NCI-H226 (cell line): ENCODE measurements at regions not wholly inside any gene's neighbourhood (a gene's known extent, or its start where the extent isn't known, plus 50 kb on each side); places are given as distances from the start of the nearest gene placed in this dataset.
"Not testable (repeated sequence)": the region's sequence is repeated elsewhere in the genome, so short reads cannot be mapped to it uniquely, and the experiment has no call there.

Source experiments
- DNase-seq: peaks from one replicate; pipeline ENCODE4 v3.0.0-alpha.2; 2015

GRCh38 chr5:1731091-1731639, 68.5 kb downstream of the MRPL36 start:
- DNase-seq = no peak

DNA sequence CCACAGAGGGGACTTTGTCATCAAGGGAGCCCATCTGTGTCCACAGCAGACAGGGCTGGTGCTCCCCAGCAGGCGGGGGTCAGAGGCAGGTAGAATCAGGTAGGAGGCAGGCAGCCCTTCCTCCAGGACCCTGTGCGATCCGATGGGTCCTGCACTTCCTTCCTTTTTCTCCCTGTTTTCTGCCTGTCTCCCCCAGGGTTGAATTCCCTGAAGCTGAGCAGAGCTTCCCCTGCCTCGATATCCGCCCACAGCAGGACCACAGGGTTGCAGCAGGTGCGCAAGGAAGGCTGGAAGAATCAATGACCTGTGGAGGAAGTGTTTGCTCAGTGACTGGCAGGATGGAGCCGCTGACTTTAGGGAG, 69.2 kb downstream of the MRPL36 start:
- no peak for DNase-seq

DNA sequence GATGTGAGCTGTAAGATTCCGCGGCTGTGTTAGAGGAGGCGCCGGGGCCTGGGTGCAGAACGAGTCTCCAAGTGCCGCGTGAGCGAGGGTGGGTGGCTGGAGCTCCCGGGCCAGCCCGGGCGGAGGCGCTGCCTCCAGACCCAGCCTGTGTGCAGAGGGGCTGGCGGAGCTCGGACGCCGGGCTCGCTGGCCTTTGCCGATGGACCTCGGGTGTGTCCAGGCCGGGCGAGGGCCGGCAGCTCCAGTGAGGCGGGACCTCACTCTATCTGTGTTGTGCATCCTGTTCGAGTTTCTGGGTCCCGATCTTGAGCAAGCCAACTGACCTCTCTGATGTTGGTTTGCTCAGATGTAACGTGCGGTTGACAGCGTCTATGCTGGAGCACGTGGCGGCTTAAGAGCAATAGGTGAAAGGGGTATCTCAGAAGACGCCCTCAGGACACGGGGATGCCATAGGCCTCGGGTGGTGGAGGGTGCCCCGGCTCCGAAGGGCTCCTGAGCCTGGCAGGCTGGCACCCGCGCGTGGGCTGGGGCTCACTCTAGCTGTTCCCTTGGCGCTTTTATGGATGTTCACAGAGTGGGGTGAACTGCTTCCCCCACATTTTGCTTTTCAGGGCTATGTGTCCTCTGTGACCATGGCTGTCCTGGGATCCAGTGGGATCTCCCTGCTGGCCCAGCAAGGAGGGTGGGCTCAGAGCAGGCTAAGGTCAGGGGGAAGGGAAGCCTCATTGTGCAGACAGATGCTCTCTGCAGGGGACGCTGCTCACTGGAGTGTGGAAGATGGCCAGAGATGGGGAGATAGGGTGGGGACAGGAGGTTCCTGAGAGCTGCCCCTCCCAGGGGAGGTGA, 69.8 kb downstream of the MRPL36 start:
- no peak for DNase-seq

GRCh38 chr5:1728846-1729245, 70.8 kb downstream of the MRPL36 start:
- DNase-seq = no peak

- no peak for DNase-seq
Measured at GRCh38 chr5:1727571-1727970, 72.1 kb downstream of the MRPL36 start.

GRCh38 chr5:1726956-1727355, 72.7 kb downstream of the MRPL36 start:
- DNase-seq = no peak

DNA sequence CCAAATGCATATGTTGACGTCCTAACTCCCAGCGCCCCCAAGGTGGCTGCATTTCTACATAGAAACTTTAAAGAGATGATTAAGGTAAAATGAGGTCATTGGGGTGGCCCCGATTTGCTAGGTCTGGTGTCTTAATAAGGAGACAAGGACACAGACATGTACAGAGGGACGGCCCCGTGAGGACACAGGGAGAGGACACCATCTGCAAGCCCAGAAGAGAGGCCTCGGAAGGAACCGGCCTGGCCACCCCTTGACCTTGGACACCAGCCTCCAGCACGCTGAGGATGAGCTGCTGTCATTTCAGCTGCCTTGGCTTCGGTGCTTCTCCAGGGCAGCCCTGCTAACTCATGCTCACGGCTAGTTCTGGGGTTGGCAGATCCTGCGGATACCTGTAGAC, 73.2 kb downstream of the MRPL36 start:
- DNase-seq = no peak

GRCh38 chr5:1725641-1726468, 73.8 kb downstream of the MRPL36 start:
- DNase-seq = no peak

DNA sequence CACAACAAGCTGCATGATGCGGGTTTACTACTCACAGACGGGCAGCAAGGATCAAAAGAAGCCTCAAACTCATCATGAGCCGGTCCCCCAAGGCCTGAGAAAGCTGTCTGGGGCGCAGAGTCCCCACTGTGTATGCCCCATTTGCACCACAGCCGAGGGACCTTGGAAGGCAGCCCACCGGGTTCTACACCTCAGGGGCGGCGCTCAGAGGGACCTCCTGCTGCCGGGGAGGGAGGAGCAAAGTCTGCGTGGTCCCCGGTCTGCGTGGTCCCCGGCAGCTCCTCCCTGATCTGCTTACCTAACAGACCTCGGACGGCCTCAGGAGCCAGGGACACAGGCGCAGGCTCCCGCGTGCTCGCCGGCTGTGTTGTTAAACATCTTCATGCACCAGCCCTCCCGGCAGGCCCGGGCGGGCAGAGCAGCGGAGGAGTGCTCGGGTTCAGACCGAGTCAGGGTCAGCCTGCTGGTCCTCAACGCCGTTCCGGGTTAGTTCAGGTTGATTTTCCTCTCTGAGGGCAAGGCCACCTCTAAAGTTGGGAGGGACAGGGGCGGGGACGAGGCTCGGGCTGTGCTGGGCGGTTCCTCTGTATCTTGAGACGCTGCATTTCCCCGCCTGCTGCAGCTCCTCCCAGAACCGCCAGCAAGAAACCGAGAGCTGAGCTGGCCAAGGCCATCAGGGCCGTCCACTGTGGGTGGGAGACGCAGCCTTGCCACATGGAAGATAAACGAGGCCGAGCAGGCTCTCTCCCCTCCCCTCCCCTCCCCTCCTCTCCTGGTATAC, 74.6 kb downstream of the MRPL36 start:
- DNase-seq = no peak

DNA sequence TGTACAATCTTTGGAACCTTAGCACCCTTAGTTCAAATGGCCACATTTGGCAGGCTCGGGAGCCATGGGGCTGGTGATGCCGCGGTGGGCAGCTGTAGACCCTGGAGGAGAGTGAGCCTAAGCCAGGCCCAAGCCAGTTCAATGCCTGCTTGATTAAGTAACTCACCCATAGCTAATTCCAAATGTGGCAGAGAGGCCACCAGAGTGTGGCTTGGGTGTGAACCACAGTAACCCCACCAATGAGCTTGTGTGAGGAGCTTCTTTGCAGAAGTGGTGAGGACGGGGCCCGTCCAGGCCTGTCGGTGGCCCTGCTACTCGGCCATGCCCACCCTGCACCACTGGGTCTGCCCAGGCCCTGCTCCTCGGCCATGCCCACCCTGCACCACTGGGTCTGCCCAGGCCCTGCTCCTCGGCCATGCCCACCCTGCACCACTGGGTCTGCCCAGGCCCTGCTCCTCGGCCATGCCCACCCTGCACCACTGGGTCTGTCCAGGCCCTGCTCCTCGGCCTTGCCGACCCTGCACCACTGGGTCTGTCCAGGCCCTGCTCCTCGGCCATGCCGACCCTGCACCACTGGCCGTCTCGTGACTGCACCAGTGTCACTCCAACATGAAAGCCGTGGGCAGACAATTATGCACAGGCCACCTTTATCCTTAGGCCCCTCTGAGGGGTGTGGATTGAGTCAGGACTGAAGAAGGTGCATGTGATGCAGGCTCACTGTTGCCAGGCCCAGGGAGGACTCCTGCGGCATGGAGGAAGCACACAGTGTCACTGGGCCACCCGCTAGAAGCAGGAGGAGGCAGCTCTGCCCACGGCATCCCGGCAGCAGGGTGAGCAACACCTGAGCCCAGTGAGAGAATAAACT, 75.4 kb downstream of the MRPL36 start:
- no peak for DNase-seq

- no peak for DNase-seq
Measured at GRCh38 chr5:1723476-1723875, 76.2 kb downstream of the MRPL36 start.

GRCh38 chr5:1722877-1723276, 76.8 kb downstream of the MRPL36 start:
- DNase-seq = no peak

DNA sequence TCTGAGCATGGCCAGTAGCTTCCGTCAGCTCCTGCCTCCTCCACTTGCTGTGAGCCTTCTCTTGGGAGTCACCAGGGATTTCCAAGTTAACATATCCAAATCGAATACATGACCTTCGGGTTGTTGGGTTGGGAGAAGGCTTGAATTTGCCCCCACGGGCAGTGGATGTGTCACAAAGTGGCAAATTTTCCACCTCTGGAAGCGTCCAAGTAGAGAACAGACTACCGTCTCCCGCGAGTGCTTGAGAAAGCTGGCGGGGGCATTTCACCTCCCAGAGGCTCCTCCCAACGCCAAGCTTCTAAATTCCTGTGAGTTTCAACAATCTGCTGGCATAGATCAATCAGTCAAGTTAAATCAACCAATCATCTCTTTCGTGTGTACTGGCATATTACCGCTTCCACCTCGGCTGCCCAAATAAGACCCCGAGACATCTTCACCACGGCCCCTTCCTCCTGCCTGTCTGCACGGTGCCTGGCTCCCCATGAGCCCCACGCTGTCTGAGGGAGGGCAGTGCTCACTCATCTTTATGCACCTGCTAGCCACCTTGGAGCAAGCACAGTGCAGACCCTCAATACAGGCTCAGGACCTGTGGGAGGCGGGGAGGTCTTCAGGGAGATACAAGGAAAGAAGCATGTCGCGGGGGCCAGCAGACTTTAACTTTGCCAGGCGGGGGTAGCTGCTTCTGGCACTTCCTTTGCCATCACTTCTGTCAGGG, 79.1 kb downstream of the MRPL36 start:
- no peak for DNase-seq

GRCh38 chr5:1719860-1720259, 79.8 kb downstream of the MRPL36 start:
- no peak for DNase-seq

GRCh38 chr5:1718669-1719068, 81.0 kb downstream of the MRPL36 start:
- DNase-seq = no peak

DNA sequence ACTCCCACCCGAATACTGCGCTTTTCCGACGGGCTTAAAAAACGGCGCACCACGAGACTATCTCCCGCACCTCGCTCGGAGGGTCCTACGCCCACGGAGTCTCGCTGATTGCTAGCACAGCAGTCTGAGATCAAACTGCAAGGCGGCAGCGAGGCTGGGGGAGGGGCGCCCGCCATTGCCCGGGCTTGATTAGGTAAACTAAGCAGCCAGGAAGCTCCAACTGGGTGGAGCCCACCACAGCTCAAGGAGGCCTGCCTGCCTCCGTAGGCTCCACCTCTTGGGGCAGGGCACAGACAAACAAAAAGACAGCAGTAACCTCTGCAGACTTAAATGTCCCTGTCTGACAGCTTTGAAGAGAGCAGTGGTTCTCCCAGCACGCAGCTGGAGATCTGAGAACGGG, 89.5 kb downstream of the MRPL36 start:
- DNase-seq = not testable (repeated sequence)

DNA sequence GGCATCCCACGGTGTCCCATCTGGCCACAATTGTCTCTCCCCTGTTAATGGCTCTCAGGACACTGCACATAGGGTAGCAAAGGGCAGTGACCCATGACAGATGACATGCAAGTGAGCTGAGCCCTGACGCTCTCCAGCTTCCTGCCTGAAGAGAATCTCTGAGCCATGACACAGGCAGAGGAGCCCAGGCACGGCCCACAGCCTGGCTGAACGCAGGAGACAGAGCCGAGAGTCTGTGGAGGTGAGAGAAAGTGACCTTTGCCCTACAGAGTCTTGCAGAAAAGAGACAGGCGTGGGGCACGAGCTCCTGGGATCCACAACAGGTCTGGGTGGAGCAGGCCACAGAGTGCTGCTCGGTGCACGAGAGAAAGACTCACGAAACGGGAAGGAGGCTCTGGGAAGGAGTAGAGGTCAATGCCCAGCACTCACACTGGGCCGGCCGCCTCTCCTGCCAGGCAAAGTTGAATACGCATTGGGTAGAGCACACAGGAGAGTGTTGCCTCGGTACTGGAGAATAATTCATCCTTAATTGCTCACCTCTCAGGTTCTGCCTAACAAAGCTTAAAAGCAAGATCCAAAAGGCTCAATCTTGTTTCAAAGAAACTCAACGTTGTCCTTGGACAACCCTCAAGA, 90.3 kb downstream of the MRPL36 start:
- DNase-seq = no peak

- no peak for DNase-seq
Measured at GRCh38 chr5:1708592-1709141, 91.0 kb downstream of the MRPL36 start.

- DNase-seq = no peak
Measured at GRCh38 chr5:1707467-1707866, 92.2 kb downstream of the MRPL36 start.

DNA sequence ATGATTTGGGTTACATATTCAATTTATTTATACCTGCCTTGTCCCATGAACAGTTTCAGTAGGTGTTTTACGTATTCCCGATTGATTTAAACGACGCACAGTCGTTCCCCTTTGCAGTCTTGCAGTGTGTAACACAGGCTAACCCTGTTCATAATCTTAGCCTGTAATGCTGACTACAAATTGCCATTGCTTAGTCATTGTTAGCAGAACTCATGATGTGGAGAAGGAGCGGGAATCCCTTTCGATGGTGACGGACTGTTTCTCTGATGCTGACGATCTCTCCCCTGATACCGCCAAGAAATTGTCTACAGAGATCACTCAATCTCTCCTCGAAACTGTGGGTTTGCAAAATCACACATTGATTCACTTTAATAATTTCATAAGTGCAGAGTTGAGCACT, 93.2 kb downstream of the MRPL36 start:
- no peak for DNase-seq

DNA sequence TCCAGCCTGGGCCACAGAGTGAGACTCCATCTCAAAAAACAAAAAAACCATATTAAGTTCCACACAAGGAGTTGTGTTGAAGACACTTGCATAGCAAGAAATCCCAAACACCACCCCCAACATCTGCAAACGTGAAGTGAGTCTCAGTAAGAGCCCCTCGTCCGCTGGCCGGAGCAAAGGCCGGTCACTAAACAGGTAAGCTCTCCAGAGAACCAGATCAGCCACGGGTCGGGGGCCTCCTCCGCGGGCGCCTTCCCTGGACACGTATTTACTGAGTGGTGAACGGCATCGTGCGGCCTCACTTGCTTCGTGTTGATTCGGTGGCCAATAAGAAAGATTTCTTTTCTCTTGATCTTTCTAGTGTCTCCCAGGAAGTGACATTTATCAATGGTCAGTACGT, 93.6 kb downstream of the MRPL36 start:
- no peak for DNase-seq
